WTC11 (cell line): ENCODE measurements at regions not wholly inside any gene's neighbourhood (a gene's known extent, or its start where the extent isn't known, plus 50 kb on each side); places are given as distances from the start of the nearest gene placed in this dataset.

ENCODE experiments used
- ATAC-seq: fragments of 200-7000 bp; cut with Tn5 transposase; 2 replicates; pipeline ENCODE4 v1.10.0; 2021; ENCODE audit warnings: mild to moderate bottlenecking, moderate library complexity
- CTCF ChIA-PET: fragments of 300-600 bp; sonication (Branson Sonifier 250); formaldehyde crosslinking; loops from one replicate; lab custom pipeline; 2021; ENCODE audit warnings: antibody characterized with exemption; lab: Charles Lee
- POLR2A ChIA-PET: fragments of 350-600 bp; sonication (Branson Sonifier 250); formaldehyde crosslinking; loops from one replicate; lab custom pipeline; 2021; ENCODE audit warnings: antibody characterized with exemption; lab: Charles Lee
- DNase-seq: peaks from one replicate; pipeline ENCODE4 v3.0.0; 2021; ENCODE audit warnings: low spot score
- H3K27ac Mint-ChIP-seq: 2 replicates; pipeline ENCODE4 v1.8.0; 2021; ENCODE audit warnings: mixed read lengths
- H3K27me3 Mint-ChIP-seq: 2 replicates; pipeline ENCODE4 v1.8.0; 2021; ENCODE audit warnings: low read depth, mild to moderate bottlenecking, moderate library complexity, mixed read lengths
- H3K36me3 Mint-ChIP-seq: 2 replicates; pipeline ENCODE4 v1.8.0; 2021; ENCODE audit warnings: mixed read lengths
- H3K4me1 Mint-ChIP-seq: 2 replicates; pipeline ENCODE4 v1.8.0; 2022; ENCODE audit warnings: mixed read lengths
- H3K4me3 Mint-ChIP-seq: 2 replicates; pipeline ENCODE4 v1.8.0; 2021; ENCODE audit warnings: mild to moderate bottlenecking, moderate library complexity, mixed read lengths
- H3K9me3 Mint-ChIP-seq: 2 replicates; pipeline ENCODE4 v1.8.0; 2021; ENCODE audit warnings: mixed read lengths
- IRF2 ChIP-seq: sonication (generic); formaldehyde crosslinking; IDR thresholded peaks from 2 replicates; pipeline ENCODE4 v1.8.0; 2022; ENCODE audit warnings: low read depth, missing genetic modification reagents, borderline replicate concordance
- JAZF1 ChIP-seq: fragments of 250-450 bp; sonication (Bioruptor Pico); IDR thresholded peaks from 2 replicates; pipeline ENCODE4 v1.9.0; 2021; ENCODE audit warnings: moderate library complexity, mild to moderate bottlenecking, inconsistent platforms
- MXD4 ChIP-seq: fragments of 250-450 bp; sonication (Bioruptor Pico); IDR thresholded peaks from 2 replicates; pipeline ENCODE4 v1.8.0; 2021; ENCODE audit warnings: mild to moderate bottlenecking, moderate library complexity, borderline replicate concordance
- NFE2L1 ChIP-seq: sonication (generic); formaldehyde crosslinking; IDR thresholded peaks from 2 replicates; pipeline ENCODE4 v1.8.1; 2023; ENCODE audit warnings: missing genetic modification reagents
- RELA ChIP-seq: sonication (generic); formaldehyde crosslinking; IDR thresholded peaks from 2 replicates; pipeline ENCODE4 v1.8.1; 2022; ENCODE audit warnings: missing genetic modification reagents, mild to moderate bottlenecking, borderline replicate concordance
- SMAD4 ChIP-seq: sonication (generic); formaldehyde crosslinking; IDR thresholded peaks from 2 replicates; pipeline ENCODE4 v1.8.0; 2022; ENCODE audit warnings: mild to moderate bottlenecking, missing genetic modification reagents
- SOX15 ChIP-seq: fragments of 250-450 bp; sonication (Bioruptor Pico); IDR thresholded peaks from 2 replicates; pipeline ENCODE4 v1.9.0; 2021; ENCODE audit warnings: mild to moderate bottlenecking
- TCF7 ChIP-seq: sonication (generic); formaldehyde crosslinking; IDR thresholded peaks from 2 replicates; pipeline ENCODE4 v1.8.0; 2022; ENCODE audit warnings: mild to moderate bottlenecking, low read depth, missing genetic modification reagents, moderate library complexity
- TP53 ChIP-seq: sonication (generic); formaldehyde crosslinking; IDR thresholded peaks from 2 replicates; pipeline ENCODE4 v1.8.1; 2023; ENCODE audit warnings: mild to moderate bottlenecking, missing genetic modification reagents
- ZBTB21 ChIP-seq: sonication (generic); formaldehyde crosslinking; IDR thresholded peaks from 2 replicates; pipeline ENCODE4 v1.8.1; 2023; ENCODE audit warnings: mild to moderate bottlenecking, missing genetic modification reagents, borderline replicate concordance
- ZNF121 ChIP-seq: sonication (generic); formaldehyde crosslinking; IDR thresholded peaks from 2 replicates; pipeline ENCODE4 v1.8.0; 2023; ENCODE audit warnings: missing genetic modification reagents
- ZNF263 ChIP-seq: sonication (generic); formaldehyde crosslinking; IDR thresholded peaks from 2 replicates; pipeline ENCODE4 v1.8.1; 2022; ENCODE audit warnings: low read depth, mild to moderate bottlenecking, moderate library complexity, missing genetic modification reagents
- ZNF317 ChIP-seq: sonication (generic); formaldehyde crosslinking; IDR thresholded peaks from 2 replicates; pipeline ENCODE4 v1.8.1; 2023; ENCODE audit warnings: low read depth, mild to moderate bottlenecking, moderate library complexity, missing genetic modification reagents, borderline replicate concordance
- ZNF396 ChIP-seq: fragments of 250-450 bp; sonication (Bioruptor Pico); IDR thresholded peaks from 2 replicates; pipeline ENCODE4 v1.8.0; 2021; ENCODE audit warnings: mild to moderate bottlenecking, moderate library complexity, borderline replicate concordance
- ZNF423 ChIP-seq: fragments of 250-450 bp; sonication (Bioruptor Pico); IDR thresholded peaks from 2 replicates; pipeline ENCODE4 v2.1.2; 2022; ENCODE audit warnings: mild to moderate bottlenecking, moderate library complexity
- ZNF671 ChIP-seq: fragments of 250-450 bp; sonication (Bioruptor Pico); IDR thresholded peaks from 2 replicates; pipeline ENCODE4 v1.8.0; 2021; ENCODE audit warnings: mild to moderate bottlenecking
- TF ChIP-seq, protein P1 (sequence below): fragments of 250-450 bp; sonication (Bioruptor Pico); IDR thresholded peaks from 2 replicates; pipeline ENCODE4 v1.9.0; 2021; ENCODE audit warnings: moderate library complexity, mild to moderate bottlenecking, inconsistent platforms, borderline replicate concordance
- TF ChIP-seq, protein P2 (sequence below): sonication (generic); formaldehyde crosslinking; IDR thresholded peaks from 2 replicates; pipeline ENCODE4 v1.8.1; 2022; ENCODE audit warnings: mild to moderate bottlenecking, missing genetic modification reagents, moderate library complexity, borderline replicate concordance
- TF ChIP-seq, protein P3 (sequence below): fragments of 200-600 bp; IDR thresholded peaks from 2 replicates; pipeline ENCODE4 v1.8.0; 2022; ENCODE audit warnings: antibody characterized with exemption
- TF ChIP-seq, protein P4 (sequence below): sonication (generic); formaldehyde crosslinking; conservative IDR thresholded peaks from 2 replicates; pipeline ENCODE4 v1.8.1; 2023; ENCODE audit warnings: mild to moderate bottlenecking, low read depth, missing genetic modification reagents, moderate library complexity
- TF ChIP-seq, protein P5 (sequence below): sonication (generic); formaldehyde crosslinking; IDR thresholded peaks from 2 replicates; pipeline ENCODE4 v1.8.0; 2023; ENCODE audit warnings: missing genetic modification reagents
- TF ChIP-seq, protein P6 (sequence below): sonication (generic); formaldehyde crosslinking; IDR thresholded peaks from 2 replicates; pipeline ENCODE4 v1.8.1; 2023; ENCODE audit warnings: mild to moderate bottlenecking, missing genetic modification reagents, moderate library complexity
- TF ChIP-seq, protein P7 (sequence below): sonication (generic); formaldehyde crosslinking; IDR thresholded peaks from 2 replicates; pipeline ENCODE4 v1.8.1; 2023; ENCODE audit warnings: mild to moderate bottlenecking, missing genetic modification reagents, borderline replicate concordance
- TF ChIP-seq, protein P8 (sequence below): fragments of 250-450 bp; sonication (Bioruptor Pico); IDR thresholded peaks from 2 replicates; pipeline ENCODE4 v2.1.2; 2022; ENCODE audit warnings: mild to moderate bottlenecking, moderate library complexity

DNA sequence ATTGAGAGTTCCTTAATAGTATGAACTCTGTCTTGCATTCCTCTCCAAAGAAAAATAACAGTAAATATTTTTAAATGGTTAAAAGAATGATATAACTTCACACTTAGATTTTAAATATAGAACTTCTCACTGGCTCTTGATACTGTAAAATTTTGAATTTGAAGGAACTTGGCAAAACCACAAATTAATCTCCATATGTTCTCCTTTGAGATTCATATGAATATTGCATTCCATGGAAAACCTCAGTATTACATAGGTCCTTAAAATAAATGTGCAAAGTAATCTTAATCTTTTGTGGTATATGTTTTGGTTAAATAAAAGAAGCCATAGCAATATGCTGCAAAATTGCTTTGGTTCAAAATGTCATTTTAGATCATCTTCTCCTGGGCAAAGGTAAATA is 1137.6 kb upstream of the LRRTM3 start:
- no peak overlapping the region for H3K27ac Mint-ChIP-seq
- no peak overlapping the region for H3K4me3 Mint-ChIP-seq
- no peaks in the 10 kb centered on the region; the same call in 1 of the 2 replicates for H3K9me3 Mint-ChIP-seq
- TF ChIP-seq JAZF1 (CRISPR knock-in tag) (no peak), MXD4 (no peak), ZBTB21 (CRISPR knock-in tag) (no peak), ZNF423 (CRISPR knock-in tag) (no peak), ZNF263 (CRISPR knock-in tag) (no peak), ZNF317 (CRISPR knock-in tag) (no peak), ZNF121 (CRISPR knock-in tag) (no peak), SMAD4 (CRISPR knock-in tag) (no peak), SOX15 (CRISPR knock-in tag) (no peak), TP53 (CRISPR knock-in tag) (no peak), NFE2L1 (CRISPR knock-in tag) (no peak), ZNF396 (CRISPR knock-in tag) (no peak)
- TF ChIP-seq, protein P1, sequence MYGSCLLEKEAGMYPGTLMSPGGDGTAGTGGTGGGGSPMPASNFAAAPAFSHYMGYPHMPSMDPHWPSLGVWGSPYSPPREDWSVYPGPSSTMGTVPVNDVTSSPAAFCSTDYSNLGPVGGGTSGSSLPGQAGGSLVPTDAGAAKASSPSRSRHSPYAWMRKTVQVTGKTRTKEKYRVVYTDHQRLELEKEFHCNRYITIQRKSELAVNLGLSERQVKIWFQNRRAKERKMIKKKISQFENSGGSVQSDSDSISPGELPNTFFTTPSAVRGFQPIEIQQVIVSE: no peak
- TF ChIP-seq, protein P2, sequence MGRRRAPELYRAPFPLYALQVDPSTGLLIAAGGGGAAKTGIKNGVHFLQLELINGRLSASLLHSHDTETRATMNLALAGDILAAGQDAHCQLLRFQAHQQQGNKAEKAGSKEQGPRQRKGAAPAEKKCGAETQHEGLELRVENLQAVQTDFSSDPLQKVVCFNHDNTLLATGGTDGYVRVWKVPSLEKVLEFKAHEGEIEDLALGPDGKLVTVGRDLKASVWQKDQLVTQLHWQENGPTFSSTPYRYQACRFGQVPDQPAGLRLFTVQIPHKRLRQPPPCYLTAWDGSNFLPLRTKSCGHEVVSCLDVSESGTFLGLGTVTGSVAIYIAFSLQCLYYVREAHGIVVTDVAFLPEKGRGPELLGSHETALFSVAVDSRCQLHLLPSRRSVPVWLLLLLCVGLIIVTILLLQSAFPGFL: no peak
- TF ChIP-seq, protein P3, sequence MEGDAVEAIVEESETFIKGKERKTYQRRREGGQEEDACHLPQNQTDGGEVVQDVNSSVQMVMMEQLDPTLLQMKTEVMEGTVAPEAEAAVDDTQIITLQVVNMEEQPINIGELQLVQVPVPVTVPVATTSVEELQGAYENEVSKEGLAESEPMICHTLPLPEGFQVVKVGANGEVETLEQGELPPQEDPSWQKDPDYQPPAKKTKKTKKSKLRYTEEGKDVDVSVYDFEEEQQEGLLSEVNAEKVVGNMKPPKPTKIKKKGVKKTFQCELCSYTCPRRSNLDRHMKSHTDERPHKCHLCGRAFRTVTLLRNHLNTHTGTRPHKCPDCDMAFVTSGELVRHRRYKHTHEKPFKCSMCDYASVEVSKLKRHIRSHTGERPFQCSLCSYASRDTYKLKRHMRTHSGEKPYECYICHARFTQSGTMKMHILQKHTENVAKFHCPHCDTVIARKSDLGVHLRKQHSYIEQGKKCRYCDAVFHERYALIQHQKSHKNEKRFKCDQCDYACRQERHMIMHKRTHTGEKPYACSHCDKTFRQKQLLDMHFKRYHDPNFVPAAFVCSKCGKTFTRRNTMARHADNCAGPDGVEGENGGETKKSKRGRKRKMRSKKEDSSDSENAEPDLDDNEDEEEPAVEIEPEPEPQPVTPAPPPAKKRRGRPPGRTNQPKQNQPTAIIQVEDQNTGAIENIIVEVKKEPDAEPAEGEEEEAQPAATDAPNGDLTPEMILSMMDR: no peak
- TF ChIP-seq, protein P4, sequence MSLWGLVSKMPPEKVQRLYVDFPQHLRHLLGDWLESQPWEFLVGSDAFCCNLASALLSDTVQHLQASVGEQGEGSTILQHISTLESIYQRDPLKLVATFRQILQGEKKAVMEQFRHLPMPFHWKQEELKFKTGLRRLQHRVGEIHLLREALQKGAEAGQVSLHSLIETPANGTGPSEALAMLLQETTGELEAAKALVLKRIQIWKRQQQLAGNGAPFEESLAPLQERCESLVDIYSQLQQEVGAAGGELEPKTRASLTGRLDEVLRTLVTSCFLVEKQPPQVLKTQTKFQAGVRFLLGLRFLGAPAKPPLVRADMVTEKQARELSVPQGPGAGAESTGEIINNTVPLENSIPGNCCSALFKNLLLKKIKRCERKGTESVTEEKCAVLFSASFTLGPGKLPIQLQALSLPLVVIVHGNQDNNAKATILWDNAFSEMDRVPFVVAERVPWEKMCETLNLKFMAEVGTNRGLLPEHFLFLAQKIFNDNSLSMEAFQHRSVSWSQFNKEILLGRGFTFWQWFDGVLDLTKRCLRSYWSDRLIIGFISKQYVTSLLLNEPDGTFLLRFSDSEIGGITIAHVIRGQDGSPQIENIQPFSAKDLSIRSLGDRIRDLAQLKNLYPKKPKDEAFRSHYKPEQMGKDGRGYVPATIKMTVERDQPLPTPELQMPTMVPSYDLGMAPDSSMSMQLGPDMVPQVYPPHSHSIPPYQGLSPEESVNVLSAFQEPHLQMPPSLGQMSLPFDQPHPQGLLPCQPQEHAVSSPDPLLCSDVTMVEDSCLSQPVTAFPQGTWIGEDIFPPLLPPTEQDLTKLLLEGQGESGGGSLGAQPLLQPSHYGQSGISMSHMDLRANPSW (CRISPR knock-in tag): no peak
- TF ChIP-seq, protein P5, sequence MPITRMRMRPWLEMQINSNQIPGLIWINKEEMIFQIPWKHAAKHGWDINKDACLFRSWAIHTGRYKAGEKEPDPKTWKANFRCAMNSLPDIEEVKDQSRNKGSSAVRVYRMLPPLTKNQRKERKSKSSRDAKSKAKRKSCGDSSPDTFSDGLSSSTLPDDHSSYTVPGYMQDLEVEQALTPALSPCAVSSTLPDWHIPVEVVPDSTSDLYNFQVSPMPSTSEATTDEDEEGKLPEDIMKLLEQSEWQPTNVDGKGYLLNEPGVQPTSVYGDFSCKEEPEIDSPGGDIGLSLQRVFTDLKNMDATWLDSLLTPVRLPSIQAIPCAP (CRISPR knock-in tag): no peak
- TF ChIP-seq, protein P6, sequence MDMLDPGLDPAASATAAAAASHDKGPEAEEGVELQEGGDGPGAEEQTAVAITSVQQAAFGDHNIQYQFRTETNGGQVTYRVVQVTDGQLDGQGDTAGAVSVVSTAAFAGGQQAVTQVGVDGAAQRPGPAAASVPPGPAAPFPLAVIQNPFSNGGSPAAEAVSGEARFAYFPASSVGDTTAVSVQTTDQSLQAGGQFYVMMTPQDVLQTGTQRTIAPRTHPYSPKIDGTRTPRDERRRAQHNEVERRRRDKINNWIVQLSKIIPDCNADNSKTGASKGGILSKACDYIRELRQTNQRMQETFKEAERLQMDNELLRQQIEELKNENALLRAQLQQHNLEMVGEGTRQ (CRISPR knock-in tag): no peak
- TF ChIP-seq, all 79 proteins: peak for 0
- Mint-ChIP-seq H3K4me1 (peaks cover 9% of the 10 kb centered on the region), H3K36me3 (no peaks in the 10 kb centered on the region), H3K27me3 (no peaks in the 10 kb centered on the region)
- CTCF ChIA-PET: no interaction called here
- ATAC-seq: no peak
- DNase-seq: no peak
- POLR2A ChIA-PET: no interaction called here

DNA sequence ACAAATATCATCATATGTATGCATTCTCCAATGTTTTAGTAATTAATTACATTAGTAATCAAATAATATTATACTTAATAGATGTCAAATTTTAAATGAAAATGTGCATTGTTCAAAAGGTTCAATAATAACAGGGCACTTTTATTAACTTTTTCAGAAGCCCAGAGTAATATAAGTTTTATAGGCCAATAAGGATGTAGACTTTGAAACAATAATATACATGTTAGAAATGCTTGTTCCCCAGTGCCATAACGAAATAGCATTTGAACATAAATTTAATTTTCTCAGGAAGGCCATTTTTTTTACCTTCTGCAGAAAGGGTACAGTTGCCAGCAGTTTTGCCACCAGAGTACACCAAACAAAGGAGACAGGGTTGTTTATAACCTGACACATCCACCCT is 1133.9 kb upstream of the LRRTM3 start:
- H3K27ac Mint-ChIP-seq: no peak overlapping the region
- peaks cover 14% of the 10 kb centered on the region for H3K4me1 Mint-ChIP-seq
- no peaks in the 10 kb centered on the region for H3K27me3 Mint-ChIP-seq
- POLR2A ChIA-PET: no interaction called here
- ATAC-seq (no peak), DNase-seq (no peak)
- H3K36me3 Mint-ChIP-seq: no peaks in the 10 kb centered on the region
- CTCF ChIA-PET: no interaction called here
- H3K4me3 Mint-ChIP-seq: no peak overlapping the region
- no peaks in the 10 kb centered on the region; the same call in 1 of the 2 replicates for H3K9me3 Mint-ChIP-seq
- TF ChIP-seq, protein P7, sequence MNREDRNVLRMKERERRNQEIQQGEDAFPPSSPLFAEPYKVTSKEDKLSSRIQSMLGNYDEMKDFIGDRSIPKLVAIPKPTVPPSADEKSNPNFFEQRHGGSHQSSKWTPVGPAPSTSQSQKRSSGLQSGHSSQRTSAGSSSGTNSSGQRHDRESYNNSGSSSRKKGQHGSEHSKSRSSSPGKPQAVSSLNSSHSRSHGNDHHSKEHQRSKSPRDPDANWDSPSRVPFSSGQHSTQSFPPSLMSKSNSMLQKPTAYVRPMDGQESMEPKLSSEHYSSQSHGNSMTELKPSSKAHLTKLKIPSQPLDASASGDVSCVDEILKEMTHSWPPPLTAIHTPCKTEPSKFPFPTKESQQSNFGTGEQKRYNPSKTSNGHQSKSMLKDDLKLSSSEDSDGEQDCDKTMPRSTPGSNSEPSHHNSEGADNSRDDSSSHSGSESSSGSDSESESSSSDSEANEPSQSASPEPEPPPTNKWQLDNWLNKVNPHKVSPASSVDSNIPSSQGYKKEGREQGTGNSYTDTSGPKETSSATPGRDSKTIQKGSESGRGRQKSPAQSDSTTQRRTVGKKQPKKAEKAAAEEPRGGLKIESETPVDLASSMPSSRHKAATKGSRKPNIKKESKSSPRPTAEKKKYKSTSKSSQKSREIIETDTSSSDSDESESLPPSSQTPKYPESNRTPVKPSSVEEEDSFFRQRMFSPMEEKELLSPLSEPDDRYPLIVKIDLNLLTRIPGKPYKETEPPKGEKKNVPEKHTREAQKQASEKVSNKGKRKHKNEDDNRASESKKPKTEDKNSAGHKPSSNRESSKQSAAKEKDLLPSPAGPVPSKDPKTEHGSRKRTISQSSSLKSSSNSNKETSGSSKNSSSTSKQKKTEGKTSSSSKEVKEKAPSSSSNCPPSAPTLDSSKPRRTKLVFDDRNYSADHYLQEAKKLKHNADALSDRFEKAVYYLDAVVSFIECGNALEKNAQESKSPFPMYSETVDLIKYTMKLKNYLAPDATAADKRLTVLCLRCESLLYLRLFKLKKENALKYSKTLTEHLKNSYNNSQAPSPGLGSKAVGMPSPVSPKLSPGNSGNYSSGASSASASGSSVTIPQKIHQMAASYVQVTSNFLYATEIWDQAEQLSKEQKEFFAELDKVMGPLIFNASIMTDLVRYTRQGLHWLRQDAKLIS (CRISPR knock-in tag): no peak
- TF ChIP-seq, protein P8, sequence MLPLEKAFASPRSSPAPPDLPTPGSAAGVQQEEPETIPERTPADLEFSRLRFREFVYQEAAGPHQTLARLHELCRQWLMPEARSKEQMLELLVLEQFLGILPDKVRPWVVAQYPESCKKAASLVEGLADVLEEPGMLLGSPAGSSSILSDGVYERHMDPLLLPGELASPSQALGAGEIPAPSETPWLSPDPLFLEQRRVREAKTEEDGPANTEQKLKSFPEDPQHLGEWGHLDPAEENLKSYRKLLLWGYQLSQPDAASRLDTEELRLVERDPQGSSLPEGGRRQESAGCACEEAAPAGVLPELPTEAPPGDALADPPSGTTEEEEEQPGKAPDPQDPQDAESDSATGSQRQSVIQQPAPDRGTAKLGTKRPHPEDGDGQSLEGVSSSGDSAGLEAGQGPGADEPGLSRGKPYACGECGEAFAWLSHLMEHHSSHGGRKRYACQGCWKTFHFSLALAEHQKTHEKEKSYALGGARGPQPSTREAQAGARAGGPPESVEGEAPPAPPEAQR (CRISPR knock-in tag): no peak
- no peak for TF ChIP-seq ZNF671 (CRISPR knock-in tag)
- no peak for TF ChIP-seq TCF7 (CRISPR knock-in tag)
- TF ChIP-seq IRF2 (CRISPR knock-in tag): no peak
- no peak for TF ChIP-seq RELA (CRISPR knock-in tag)
